CD4-positive, alpha-beta T cell treated with Interleukin-1 beta for 1 hour (primary cell): ENCODE measurements at regions not wholly inside any gene's neighbourhood (a gene's known extent, or its start where the extent isn't known, plus 50 kb on each side); places are given as distances from the start of the nearest gene placed in this dataset.
A peak's percentile ranks its signal among the peaks of the same experiment; 100 is the strongest.
"Not testable (repeated sequence)": the region's sequence is repeated elsewhere in the genome, so short reads cannot be mapped to it uniquely, and the experiment has no call there.

Experiments used
- DNase-seq, 2 donors: peaks; one replicate each; pipeline ENCODE4 v3.0.0-alpha.2; 2020 to 2022

- DNase-seq: not testable (repeated sequence)
Measured at GRCh38 chr2:89026296-89026695, 334.8 kb downstream of the RPIA start.

DNA sequence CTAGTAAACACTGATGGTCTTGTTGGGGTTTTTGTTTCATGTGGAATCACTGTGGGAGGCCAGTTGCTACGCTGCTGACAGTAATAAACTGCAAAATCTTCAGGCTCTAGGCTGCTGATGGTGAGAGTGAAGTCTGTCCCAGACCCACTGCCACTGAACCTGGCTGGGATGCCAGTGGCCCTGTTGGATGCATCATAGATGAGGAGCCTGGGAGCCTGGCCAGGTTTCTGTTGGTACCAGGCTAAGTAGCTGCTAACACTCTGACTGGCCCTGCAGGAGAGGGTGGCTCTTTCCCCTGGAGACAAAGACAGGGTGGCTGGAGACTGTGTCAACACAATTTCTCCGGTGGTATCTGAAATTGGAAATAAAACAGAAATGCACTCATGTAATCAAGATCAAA, 335.6 kb downstream of the RPIA start:
- not testable (repeated sequence) for DNase-seq

DNA sequence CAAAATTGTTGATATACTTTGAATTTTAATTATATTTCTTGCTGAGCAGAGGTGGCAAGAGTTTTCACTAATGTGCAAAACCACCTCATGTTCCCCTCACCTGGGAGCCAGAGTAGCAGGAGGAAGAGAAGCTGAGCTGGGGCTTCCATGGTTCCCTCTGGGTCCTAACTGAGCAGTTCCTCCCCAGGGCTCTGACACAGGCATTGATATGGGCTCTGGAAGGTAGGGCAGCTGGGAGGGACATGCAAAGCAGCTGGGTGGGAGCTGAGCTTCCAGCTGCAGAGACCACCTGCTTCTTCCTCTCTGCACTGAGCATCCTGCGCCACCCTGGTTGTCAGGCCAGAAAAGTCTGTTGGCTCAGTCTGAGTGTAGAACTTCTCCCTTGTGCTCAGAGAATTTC, 336.1 kb downstream of the RPIA start:
- peak in 1 of 2 donors; percentile 11 for DNase-seq

GRCh38 chr2:89029257-89029656, 337.8 kb downstream of the RPIA start:
- not testable (repeated sequence) for DNase-seq

DNA sequence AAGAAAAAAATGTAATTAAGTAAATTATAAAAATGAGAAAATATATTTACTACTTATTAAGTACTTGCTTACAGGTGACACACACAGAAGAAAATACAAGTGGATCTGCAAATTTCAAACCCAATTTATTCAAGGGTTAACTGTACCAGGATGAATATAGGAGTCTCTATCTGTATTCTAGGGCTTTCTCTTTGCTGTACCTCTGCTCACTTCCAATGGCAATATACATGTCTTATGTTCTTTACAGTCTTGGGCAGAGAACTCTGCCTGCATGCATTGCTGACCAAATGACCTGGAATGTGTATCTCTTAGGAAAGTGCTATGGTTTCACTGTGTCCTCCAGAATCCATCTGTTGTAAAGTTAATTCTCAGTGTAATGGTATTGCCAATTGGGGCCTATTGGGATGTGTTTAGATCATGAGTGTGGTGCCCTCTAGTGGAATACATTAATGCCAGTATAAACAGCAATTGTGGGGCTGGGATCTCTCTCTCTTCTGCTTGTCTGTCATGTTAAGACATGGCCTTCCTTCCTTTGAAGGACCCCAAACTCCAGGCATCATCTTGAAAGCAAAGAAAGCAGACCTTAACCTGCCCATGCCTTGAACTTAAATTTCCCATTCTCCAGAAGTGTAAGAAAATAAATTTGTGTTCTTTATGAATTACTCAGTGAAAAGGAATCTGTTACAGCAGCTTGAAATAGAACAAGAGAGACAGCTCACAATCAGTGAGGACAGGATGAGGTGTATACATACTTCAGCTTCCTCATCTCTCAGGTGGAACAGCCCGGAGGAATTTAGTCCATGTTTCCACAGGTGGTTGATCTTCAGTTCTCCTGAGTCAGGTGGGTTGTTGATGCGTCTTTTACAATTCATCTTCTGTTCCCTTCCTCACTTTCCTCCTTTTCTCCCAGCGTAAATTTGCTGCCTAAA, 356.9 kb downstream of the RPIA start:
- DNase-seq: peak; percentile 1 to 12

GRCh38 chr2:89058616-89059015, 367.1 kb downstream of the RPIA start:
- not testable (repeated sequence) for DNase-seq

DNA sequence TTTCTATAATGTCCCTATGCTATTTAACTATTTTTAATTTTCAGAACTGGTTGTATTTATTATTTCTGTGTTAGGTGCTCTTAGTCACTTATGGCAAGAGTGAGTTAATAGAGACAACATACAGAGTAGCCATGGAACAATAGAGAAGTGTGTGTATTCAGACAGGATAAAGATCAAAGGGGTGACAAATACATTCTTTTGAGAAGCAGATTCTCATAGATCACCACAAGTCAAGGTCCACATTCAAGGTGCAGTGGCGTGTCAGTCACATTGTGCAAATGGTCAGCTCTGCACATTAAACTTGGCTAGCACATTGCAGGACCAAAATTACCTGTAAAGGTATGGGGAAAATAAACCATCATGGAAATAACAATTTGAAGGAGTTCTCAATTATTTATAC, 369.7 kb downstream of the RPIA start:
- not testable (repeated sequence) for DNase-seq

GRCh38 chr2:89076771-89077170, 385.3 kb downstream of the RPIA start:
- DNase-seq: not testable (repeated sequence)

GRCh38 chr2:89092911-89093310, 401.4 kb downstream of the RPIA start:
- not testable (repeated sequence) for DNase-seq

- not testable (repeated sequence) for DNase-seq
Measured at GRCh38 chr2:89095060-89095459, 403.6 kb downstream of the RPIA start.

DNA sequence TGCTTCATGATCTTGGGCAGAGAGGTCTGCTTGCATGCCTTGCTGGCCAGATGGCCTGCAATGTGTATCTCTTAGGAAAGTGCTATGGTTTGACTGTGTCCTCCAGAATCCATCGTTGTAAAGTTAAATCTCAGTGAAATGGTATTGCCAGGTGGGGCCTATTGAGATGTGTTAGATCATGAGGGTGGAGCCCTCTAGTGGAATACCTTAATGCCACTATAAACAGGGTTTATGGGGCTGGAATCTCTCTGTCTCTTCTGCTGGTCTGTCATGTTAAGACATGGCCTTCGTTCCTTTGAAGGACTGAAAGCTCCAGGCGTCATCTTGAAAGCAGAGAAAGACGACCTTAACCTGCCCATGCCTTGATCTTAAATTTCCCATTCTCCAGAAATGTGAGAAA, 411.1 kb downstream of the RPIA start:
- DNase-seq: not testable (repeated sequence)

- not testable (repeated sequence) for DNase-seq
Measured at GRCh38 chr2:89106369-89107019, 415.0 kb downstream of the RPIA start.

DNA sequence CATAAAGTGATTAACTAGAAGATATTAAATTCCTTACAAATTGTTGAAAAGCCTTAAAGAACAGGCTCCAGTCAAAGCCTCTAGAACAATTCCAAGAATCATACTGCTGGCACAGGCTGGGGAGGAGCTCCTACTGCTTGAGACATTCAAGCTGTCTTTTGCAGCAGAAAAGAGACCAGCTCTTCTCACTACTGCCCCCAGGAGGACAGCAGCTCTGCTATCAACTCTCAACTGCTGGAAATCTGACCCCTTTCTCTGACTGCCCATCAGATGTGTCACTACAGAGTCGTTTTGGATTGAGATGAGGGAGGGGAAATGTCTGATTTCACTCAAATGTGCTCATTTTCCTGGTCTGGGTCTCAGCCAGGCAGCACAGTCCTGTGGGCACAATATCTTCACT, 421.0 kb downstream of the RPIA start:
- DNase-seq: not testable (repeated sequence)

DNA sequence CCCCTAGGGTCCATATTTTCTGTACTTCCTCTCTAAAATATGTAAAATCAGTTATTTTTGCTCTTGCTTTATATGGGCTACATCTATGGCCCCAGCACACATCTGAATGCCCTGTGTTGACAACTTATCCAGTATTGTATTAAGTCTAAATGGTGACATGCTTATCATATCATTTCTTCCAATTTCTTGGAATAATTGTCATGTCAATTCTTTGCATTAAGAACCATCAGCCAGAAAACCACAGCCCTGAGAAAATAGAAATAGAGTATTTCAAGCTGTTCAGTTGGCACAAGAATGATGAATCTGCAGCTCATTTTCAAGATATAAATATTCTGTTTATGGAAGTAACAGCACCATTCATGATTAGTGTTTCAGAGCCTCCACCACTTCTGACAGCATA, 421.8 kb downstream of the RPIA start:
- DNase-seq: not testable (repeated sequence)

DNA sequence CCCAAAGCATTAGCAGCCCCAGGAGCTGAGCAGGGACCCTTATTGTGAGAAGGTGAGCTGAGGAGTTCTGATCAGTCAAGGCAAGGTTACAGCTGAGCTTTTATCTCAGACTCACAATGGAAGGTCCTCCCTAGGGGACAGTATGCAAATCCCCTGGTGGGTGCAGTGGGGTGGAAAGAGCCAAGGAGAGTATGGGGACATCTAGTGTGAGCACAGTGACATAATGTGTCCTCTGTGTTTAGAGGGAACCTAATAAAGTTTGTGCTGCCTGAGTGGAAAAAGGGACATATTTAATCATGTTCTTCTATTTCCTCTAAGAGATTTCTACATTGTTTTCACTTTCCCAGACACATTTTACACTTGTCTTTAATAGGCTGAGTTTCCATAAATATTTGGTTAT, 438.0 kb downstream of the RPIA start:
- DNase-seq: not testable (repeated sequence)

DNA sequence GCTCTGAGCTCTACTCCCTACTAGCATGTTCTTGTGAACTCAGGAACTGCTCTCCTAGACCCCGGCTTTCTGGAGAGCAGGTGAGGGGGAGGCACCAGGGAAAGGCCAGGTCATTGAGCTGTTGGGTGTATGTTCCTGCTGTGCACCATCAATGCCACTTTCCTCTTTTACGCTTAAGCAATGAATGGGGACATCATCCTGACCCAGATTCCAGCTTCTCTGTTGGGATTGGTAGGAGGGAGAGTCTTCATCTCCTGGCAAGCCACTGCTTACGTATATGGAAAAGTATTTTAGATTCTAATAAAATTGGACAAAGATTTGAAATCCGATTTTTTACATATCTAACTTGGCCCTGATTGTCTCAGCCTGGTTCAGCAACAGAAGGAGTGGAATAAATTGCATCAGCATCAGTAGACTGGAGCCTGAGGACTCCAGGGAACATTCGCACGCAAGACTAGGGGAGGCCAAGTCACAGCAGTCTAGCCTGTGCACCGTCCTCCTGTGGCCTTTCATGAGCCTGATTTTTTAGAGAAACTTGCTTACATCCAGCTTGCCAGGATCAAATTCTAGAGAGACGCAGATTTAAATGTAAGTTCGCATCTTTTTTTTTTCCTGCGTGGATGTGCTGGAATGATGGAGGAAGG, 439.3 kb downstream of the RPIA start:
- DNase-seq: not testable (repeated sequence)

GRCh38 chr2:89142959-89143358, 451.5 kb downstream of the RPIA start:
- DNase-seq: peak in 1 of 2 donors; percentile 21

DNA sequence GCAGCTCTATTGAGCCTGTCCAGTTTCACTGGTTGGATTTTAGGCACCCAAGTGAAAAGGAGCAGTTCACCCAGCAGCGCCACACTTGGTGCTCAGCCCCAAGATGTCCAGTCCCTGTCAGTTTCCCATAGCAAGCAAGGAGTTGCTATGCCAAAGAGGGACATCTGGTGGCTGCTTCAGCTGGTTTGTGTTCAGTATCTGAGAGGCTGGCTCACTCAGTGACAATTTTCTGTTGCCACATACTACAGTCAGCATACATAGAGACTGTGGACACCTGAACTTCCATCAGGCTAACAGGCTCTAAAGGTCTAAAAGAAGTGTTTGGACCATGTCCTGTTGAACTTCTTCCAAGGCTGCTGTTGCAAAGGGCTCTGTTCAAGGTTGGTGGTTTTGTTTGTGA, 453.9 kb downstream of the RPIA start:
- DNase-seq: not testable (repeated sequence)

- DNase-seq: not testable (repeated sequence)
Measured at GRCh38 chr2:89148256-89148655, 456.8 kb downstream of the RPIA start.

DNA sequence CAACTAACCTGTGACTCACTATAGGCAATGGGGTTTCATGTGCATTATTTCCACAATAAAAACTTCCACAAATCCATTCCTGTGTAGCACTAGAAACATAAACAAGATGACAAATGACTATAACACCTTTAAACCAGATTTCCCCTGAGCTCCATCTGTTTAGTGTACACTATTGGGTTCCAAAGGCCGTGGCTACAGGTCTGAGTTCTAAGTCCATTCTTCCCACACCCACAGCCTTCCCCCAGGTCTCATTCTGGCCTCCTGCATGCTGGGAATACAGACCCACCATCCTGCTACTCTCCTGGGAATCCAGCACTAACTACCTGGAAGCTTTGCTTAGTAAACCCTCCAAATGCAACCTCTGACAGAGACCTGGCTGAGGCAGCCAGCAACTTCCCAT, 460.2 kb downstream of the RPIA start:
- DNase-seq: not testable (repeated sequence)

- not testable (repeated sequence) for DNase-seq
Measured at GRCh38 chr2:89152501-89152900, 461.0 kb downstream of the RPIA start.

- not testable (repeated sequence) for DNase-seq
Measured at GRCh38 chr2:89153210-89153609, 461.7 kb downstream of the RPIA start.

DNA sequence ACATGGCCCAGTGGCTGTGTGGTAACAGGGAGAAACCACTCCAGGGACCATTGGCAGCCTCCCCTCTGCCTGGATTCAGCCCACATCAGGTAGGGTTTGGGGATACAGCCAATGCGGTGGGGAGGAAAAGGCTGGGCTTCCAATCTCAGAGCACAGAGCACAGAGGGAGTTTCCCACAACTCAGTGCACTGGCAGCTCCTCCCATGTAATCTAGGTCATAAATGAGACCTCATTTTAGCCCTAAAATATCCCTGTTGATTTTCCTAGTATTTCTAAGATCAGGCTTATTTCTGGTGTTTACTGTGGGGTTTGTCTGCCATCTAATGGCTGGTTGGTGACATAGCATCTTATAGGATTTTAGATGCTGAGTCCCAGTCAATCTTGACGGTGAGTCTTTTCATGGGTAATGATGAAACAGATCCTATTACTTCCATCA, 462.8 kb downstream of the RPIA start:
- DNase-seq: not testable (repeated sequence)
